HG02970 (cell line): ENCODE measurements at regions not wholly inside any gene's neighbourhood (a gene's known extent, or its start where the extent isn't known, plus 50 kb on each side); places are given as distances from the start of the nearest gene placed in this dataset.
A peak's percentile ranks its signal among the peaks of the same experiment; 100 is the strongest.

Source experiments
- ATAC-seq: cut with Tn5 transposase; IDR thresholded peaks from one replicate; pipeline ENCODE4 v1.9.1; 2021; ENCODE audit warnings: mild to moderate bottlenecking, moderate library complexity, moderate number of reproducible peaks; ENCODE audit not compliant: unreplicated experiment, low FRiP score

DNA sequence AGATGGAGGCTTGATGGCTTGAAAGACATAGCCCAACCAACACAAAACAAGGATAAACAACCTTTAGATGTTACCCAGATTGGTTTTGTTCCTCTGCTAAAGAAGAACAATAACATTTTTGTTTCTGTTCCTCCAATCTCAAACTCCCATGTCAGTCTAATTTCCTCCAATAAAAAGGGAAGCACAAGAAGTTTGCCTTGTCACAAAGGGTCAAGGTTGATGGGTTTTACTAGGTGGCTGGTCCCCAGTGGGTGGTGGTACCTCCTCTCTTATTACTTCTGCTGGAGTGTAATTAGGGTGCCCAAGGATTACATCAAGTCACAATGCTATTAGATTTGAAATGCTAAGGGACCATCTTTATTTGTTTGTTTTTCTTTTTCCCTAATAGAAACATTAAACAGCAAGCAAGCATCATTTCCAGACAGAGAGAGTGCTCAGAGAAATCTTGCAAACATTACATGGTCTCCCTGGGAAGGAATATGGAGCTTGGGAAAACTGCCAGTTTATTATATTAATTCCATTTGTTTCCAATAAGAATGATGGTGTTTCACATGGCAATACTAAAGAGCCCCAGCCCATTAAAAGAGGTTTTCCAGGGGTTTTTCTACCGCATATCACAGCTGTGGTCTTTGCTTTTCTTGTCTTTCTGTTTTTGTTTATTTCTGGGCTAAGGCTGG lies 78.3 kb upstream of the AOAH start:
- ATAC-seq = no peak

DNA sequence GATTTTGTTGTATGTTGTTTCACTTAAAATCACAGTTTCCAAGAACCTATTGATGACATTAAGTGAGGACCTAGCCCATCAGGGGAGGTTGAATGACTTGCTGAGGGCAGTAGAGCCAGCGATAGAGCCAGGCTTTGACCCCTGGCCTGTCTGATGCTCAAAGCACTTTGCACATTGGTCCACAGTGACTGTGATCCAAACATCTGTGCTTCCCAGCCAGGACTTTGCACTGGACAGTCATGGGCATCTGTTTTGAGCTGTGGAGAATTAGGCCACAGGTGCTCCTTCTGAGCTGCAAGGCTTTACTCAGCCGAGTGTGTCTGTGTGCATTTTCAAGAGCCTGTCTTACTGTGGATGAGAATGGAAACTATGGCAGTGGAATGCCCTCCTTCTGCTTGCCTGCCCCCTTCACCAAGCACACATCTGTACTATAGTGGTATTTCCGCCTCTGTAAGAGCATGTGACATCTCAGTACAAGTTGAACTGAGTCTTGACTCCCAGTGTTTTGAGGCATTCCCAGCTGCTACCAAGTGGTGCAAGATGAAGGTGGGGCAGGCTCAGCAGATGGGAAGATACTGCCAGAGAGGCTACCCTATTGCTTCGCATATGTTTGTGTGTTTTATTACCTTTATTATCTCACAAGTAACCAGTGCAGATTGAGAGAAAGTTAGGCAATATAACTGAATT lies 72.7 kb upstream of the AOAH start:
- no peak for ATAC-seq

DNA sequence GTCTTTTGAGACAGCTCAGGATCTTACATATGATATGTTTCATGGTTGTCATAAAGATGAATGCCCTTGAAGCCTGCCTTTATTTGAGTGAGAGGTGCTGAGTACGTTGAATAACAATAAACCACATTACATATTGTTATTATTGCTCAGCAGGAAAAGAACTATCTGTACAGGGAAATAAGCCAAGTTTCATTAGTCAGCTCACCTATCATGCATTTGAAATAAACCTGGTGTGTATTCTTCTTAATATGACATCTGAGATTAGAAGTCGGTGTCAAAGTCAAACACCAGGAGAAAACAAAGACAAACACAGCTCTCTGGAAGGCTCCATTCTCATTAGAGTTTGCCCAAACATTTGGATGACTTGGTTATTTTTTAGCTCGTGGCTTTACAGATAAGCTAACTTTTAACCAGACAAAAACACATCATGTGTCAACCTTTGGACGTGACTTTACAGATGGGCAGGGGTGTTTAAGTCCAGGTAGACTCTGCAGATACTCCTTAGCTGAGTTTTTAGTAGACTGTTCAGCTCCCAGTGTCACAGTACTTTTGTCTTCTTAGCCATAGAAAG lies 71.2 kb upstream of the AOAH start:
- ATAC-seq = no peak

DNA sequence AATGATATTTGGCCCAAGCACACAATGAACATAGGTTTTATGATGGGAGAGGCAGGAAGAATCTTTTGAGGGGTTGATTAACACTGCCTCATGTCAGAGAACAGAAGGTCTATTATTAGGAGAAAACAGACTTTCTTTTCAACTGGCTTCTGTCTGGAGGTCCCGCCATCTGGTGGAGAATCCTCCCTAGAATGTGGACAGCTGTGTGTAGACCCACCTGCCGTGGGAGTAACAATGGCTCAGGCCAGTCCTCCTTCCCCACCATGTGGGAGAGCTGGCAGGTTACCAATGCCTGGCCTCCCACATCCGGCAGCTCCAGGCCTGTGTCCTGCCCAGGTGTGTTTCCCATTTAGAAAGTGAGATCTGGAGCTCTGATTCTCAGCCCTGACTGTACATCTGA lies 70.4 kb upstream of the AOAH start:
- ATAC-seq = no peak

DNA sequence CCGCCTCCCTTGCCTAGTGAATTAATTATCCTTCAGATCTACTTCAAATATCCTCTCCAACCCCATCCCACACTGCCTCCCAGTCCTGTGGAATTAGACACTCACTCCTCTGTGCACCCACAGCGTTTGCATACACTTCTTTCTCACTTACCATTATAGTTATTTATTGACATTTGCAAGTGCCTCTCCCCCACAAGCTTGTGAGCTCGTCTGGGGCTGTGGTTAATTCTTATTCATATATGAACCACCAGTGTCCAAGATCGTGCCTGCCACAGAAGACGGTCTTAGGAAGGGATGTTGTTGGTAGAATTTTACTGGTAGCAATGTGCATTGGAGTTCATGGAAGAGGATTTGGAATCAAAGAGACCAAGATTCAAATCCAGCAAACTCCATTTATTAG lies 68.1 kb upstream of the AOAH start:
- ATAC-seq = no peak

DNA sequence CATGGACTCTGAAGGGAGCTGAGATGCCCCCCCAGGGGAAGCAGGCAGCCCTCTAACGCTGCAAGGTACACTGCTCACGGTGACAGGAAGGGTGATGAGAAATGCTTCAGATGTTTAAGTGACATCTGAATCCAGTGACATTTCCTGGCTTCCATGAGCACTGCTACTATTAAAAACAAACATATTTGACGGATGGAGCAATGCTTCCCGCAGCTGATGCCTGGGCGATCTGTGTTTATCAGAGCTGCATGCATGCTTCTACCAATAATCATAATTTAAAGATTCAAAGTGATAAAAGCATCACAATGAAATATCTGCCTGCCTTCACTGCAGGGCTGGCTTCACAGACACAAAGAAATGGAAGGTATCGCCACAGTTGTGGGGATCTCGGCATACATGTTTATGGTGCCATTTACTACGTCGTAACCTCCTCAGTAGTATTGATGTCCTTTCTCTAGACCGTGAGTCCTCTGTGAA lies 66.1 kb upstream of the AOAH start:
- no peak for ATAC-seq

DNA sequence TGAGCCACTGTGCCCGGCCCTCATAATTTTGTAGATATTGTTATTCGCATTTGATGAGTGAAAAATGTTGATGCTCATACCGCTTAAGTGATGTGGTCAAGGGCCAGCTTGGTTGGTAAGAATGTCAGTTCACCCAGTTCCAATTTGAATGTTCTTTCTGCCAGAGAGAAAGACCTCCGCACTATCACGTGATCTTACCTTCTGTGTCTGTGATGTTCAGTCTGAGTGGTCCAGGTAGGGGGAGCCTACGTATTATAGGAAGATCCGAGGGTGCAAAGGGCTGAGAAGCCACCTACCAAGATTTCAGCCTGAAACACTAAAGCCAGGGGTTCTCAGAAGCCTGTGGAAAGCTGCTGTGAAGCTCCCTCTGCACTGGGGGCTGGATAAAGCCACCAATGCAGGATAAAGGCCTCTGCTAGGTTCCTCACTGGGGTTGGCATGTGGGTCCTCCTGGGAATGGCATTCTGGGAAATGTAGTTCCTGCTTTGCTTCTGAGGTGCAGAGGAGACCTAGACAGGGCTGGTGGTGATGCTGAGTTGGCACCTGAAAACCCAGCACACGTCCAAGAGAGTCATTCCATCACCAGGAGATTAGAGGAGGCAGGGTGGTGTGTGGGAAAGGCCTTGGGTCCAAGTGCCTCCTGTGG lies 64.7 kb upstream of the AOAH start:
- no peak for ATAC-seq

DNA sequence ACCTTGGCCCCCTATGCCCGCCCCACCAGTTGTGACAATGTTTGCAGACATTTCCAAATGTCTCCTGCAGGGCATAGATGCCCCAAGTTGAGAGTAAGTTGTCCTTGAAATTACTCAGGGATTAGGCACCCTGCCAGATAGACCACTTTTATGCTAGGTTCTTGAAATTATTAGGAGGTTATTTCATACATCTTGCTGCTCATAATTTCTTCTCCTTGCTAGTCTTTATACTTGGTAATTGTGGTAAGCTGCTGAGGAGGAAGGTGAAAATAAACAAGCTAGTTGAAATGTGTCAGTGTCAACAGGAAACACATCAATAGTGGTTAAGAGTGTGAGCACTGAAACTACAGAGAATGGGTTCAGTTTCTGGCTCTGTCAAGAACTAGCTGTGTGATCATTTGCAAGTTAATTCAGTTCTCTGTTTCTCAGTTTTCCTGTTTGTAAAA lies 63.7 kb upstream of the AOAH start:
- no peak for ATAC-seq

DNA sequence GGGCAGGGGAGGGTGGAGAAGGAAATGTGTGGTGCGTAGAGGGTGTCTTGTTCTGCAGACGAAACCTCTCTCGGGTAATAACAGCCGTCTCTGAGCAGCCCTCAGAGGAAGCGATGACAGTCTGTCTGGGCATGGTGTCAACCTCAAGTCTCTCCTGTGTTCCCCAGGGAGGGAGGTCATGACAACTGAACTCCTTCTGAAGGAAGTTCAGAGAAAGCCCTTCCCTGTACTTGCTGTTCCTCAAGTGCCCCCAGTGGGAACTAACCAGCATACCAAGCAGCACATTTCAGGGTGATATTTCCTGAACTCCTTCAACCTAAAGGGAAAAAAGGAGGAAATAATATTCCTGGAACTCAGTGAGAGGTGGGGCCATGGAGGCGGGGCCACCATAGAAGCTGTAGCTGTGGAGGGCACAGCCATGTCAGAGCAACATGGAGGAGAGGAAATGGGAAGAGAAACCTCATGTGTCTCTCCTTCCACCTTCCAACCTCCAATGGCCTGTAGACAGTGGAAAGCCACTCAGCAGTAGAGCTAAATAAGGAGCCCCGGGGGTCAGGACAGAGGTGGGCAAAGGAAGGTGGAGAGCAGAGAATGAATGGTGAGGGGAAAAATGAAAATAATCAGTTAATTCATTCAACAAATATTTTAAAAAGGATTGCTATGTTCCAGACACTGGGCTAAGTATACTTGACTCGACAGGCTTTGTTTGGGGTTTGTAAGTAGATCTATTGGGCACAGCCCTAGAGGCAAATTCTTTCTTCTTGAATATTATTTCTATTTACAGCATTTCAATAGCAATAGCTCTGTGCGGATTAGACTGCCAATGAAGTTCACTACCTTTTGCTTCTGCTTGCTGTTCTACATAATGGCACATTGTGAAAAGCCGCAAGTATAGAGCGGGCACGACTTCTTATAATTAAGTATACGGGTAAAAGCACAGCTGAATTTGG lies 61.0 kb upstream of the AOAH start:
- ATAC-seq = peak; percentile 73

DNA sequence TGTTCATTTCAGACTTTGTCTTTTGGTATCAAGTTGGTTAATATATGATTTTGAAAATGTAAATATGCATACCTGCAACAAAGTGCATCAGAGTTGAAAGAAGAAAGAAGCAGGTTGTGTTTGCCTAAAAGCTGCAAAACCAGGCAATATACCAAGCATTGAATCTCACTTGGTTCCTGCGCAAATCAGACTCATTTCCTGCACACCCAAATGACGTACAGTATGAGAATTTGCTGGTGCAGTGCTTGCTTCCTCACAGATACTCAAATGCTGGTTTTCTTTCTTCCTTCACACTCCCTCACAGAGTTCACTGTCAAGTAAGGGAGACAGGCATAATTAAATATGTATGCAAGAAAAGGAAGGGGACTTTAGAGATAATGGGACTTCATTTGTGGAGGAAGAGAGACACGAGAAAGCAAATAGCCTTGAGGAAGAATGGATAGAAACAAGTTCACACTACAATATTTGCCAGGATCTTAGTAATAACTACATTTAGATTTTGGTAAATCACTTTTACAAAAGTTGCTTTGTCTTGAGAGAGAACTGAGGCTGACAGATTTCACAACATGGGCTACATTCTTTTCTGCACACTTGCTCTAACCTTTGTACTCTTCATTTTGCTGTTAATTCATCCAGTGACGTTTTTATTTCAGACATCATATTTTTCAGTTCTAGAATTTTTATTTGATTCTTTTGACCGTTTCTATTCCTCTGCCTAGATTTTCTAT lies 56.9 kb upstream of the AOAH start:
- ATAC-seq = no peak

DNA sequence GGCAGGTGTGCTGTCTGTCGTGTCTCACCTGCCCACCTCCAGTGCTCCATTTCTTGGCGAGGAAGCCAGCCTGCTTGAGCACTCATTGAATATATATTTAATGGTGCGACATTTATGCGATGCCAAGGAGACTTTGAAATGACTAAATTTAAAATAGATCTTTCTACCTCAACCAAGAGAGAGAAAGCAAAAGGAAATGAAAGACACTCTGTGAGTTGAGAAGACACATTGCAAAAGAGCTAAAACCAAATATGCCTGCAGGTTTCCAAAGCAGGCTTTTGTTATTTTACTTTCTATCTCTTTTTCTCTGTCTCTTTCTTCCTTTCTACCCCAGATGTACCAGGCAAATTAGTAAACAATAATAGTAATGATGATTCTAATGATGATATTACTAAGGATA lies 53.6 kb upstream of the AOAH start:
- ATAC-seq = no peak

DNA sequence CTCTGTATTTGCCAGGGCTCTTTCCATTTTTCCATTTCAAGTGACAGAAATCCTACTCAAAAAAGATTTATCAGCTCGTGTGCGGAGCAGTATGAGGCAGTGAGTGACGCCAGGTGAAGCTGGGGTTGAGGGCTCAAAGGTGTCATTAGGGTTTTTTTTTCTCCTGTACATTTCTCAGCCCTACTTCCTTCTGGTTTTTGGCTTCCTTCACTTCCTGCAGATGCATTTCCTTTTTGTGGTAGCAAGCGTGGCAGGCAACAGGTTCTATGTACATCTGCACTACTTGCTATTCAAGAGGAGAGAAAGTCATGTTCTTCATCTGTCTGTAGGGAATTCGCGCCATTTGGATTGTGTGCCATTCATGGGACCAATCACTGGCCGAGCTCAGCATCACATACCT lies 52.8 kb upstream of the AOAH start:
- no peak for ATAC-seq

DNA sequence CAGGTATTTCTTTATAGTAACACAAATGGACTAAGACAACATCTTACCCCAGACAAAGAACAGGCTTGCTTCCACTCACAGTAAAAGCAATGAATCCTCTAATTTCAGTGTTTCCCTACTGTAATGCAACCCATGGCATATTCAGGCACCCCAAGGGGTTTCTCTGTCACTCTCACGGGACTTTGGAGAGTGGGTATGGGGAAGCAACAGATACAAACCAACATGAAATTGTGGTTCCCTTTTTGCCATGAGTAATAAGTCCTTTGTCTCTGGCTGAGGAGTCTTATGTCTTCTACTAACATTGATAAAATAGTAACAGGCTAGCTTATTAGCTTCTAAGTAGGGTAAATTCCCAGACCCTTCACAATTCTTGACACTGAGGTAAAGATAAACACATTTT lies 51.4 kb upstream of the AOAH start:
- no peak for ATAC-seq

DNA sequence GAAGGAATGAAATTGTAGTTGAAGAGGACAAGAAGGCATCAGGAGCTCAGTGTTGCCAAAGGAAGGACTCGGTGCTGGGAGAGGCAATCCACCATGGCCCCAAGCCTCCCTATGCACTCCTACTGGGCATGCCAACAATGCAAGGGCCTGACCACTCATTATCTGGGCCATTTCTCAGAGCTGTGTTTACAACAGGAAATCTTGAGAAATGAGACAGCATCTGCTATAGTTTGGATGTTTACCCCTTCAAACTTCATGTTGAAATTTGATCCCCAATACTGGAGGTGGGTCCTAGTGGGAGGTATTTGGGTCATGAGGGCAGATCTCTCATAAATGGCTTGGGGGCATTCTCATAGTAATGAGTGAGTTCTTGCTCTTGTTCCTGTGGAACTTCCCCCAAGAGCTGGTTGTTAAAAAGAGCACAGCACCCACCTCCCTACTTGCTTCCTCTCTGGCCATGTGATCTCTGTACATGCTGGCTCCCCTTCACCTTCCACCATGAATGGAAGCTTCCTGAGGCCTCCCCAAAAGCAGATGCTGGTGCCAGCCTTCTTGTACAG lies 50.8 kb upstream of the AOAH start:
- ATAC-seq = no peak
